H1 (cell line): ENCODE measurements at regions not wholly inside any gene's neighbourhood (a gene's known extent, or its start where the extent isn't known, plus 50 kb on each side); places are given as distances from the start of the nearest gene placed in this dataset.

Experiments
- EP300 ChIP-seq, 2 experiments: IDR thresholded peaks; 1 replicate in 1 of 2; 2 replicates in 1 of 2; pipeline ENCODE4 v1.6.1; 2011 to 2012; ENCODE audit warnings: low read depth in 2 of 2, low read length in 2 of 2, mild to moderate bottlenecking in 2 of 2, borderline replicate concordance in 1 of 2, inconsistent platforms in 1 of 2, moderate library complexity in 1 of 2
- JUND ChIP-seq: IDR thresholded peaks from 2 replicates; pipeline ENCODE4 v1.6.1; 2011; ENCODE audit warnings: mild to moderate bottlenecking, improper control_type of control experiment, low read length
- SP1 ChIP-seq: IDR thresholded peaks from 2 replicates; pipeline ENCODE4 v1.6.1; 2011; ENCODE audit warnings: low read depth, low read length
- TF ChIP-seq, protein P1 (sequence below): IDR thresholded peaks from 2 replicates; pipeline ENCODE4 v1.6.1; 2012; ENCODE audit warnings: inconsistent platforms
- TF ChIP-seq, protein P2 (sequence below), 3 experiments: IDR thresholded peaks; 1 replicate in 2 of 3; 2 replicates in 1 of 3; pipeline versions ENCODE4 v1.5.1 to v1.6.1; 2011; ENCODE audit warnings: low read length in 3 of 3, mild to moderate bottlenecking in 3 of 3, inconsistent platforms in 2 of 3, low read depth in 1 of 3, moderate library complexity in 1 of 3; ENCODE audit not compliant: insufficient read depth in 1 of 3; ENCODE audit errors: control extremely low read depth in 1 of 3

DNA sequence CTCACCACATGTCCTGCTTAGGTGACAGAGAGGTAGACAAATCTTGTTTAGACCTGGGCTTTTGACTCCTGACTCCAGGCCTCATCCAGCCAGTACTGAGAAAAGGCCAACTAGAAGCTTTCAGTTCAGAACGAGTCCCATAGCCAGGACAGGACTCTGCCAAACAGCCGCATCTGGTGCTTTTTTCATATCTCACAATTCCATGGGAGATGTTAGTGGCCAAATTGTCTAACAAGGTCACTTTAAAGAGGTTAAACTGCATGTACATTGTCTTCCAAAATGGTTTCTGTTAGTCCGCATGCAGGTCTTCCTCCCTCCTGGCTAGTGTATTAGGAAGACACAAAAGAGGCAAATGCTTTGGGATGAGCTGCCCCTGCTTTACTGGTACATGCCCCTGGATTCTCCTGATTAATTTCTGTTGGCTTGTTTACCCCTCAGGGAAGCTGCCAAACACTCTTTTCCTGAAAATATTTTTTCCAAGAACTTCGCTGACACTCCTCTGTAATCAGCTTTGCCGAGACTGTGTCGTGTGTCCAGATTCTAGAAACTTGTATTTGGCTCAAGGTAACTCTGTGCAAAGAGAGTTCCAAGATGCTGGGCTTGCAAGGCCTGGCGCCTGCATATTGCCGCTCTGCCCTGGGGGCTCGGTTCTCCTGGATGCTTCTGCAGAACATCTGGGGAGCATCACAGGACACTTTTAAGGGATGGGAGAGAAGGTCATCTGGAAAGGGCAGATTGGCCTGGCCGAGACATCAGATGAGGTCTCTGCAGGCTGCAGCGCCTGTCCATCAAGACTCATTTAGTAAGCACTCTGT, 209.2 kb upstream of the APCDD1 start:
- TF ChIP-seq, protein P1, sequence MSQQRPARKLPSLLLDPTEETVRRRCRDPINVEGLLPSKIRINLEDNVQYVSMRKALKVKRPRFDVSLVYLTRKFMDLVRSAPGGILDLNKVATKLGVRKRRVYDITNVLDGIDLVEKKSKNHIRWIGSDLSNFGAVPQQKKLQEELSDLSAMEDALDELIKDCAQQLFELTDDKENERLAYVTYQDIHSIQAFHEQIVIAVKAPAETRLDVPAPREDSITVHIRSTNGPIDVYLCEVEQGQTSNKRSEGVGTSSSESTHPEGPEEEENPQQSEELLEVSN = no peak
- TF ChIP-seq, protein P2, sequence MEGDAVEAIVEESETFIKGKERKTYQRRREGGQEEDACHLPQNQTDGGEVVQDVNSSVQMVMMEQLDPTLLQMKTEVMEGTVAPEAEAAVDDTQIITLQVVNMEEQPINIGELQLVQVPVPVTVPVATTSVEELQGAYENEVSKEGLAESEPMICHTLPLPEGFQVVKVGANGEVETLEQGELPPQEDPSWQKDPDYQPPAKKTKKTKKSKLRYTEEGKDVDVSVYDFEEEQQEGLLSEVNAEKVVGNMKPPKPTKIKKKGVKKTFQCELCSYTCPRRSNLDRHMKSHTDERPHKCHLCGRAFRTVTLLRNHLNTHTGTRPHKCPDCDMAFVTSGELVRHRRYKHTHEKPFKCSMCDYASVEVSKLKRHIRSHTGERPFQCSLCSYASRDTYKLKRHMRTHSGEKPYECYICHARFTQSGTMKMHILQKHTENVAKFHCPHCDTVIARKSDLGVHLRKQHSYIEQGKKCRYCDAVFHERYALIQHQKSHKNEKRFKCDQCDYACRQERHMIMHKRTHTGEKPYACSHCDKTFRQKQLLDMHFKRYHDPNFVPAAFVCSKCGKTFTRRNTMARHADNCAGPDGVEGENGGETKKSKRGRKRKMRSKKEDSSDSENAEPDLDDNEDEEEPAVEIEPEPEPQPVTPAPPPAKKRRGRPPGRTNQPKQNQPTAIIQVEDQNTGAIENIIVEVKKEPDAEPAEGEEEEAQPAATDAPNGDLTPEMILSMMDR (IDR thresholded peaks at IDR 0.05; ENCODE audit: control extremely low read depth in 1 of 3, insufficient read depth in 1 of 3, low read depth in 1 of 3, low read length in 3 of 3) = no peak
- no peak for TF ChIP-seq JUND
- TF ChIP-seq EP300 (IDR thresholded peaks at IDR 0.05; ENCODE audit: borderline replicate concordance in 1 of 2, low read depth in 2 of 2, low read length in 2 of 2) = no peak
- TF ChIP-seq SP1 = no peak
